Neural cell (in vitro differentiated cells): ENCODE measurements at regions not wholly inside any gene's neighbourhood (a gene's known extent, or its start where the extent isn't known, plus 50 kb on each side); places are given as distances from the start of the nearest gene placed in this dataset.
A peak's percentile ranks its signal among the peaks of the same experiment; 100 is the strongest.

Experiments
- H2AFZ ChIP-seq: fragments of 200-600, 300-800 bp; sonication (generic), shearing (Covaris generic); 2 replicates; pipeline ENCODE4 v1.6.0; 2014; ENCODE audit warnings: low read depth, mild to moderate bottlenecking, antibody characterized with exemption, low read length, moderate library complexity
- H3F3A ChIP-seq: fragments of 200-600 bp; shearing (Covaris generic); 2 replicates; pipeline ENCODE4 v1.6.1; 2016; ENCODE audit warnings: mild to moderate bottlenecking, moderate library complexity, mixed read lengths, antibody characterized with exemption, low read length; ENCODE audit not compliant: insufficient read depth, poor library complexity, severe bottlenecking
- H3K27ac ChIP-seq: fragments of 200-600, 300-800 bp; sonication (generic), shearing (Covaris generic); 2 replicates; pipeline ENCODE4 v1.5.1; 2014; ENCODE audit warnings: mild to moderate bottlenecking, low read length, moderate library complexity
- H3K27me3 ChIP-seq: fragments of 300-800, 200-600 bp; sonication (generic), shearing (Covaris generic); 2 replicates; pipeline ENCODE4 v1.6.0; 2014; ENCODE audit warnings: mild to moderate bottlenecking, low read depth, low read length, moderate library complexity; ENCODE audit not compliant: insufficient read depth
- H3K36me3 ChIP-seq: fragments of 300-800, 200-600 bp; sonication (generic), shearing (Covaris generic); 2 replicates; pipeline ENCODE4 v1.5.1; 2014; ENCODE audit warnings: mild to moderate bottlenecking, antibody characterized with exemption, low read length, moderate library complexity; ENCODE audit not compliant: insufficient read depth
- H3K4me2 ChIP-seq: fragments of 300-800, 200-600 bp; sonication (generic), shearing (Covaris generic); 2 replicates; pipeline ENCODE4 v1.6.0; 2014; ENCODE audit warnings: mild to moderate bottlenecking, low read length
- H3K4me3 ChIP-seq: fragments of 300-800, 200-600 bp; sonication (generic), shearing (Covaris generic); 2 replicates; pipeline ENCODE4 v1.5.1; 2014; ENCODE audit warnings: mild to moderate bottlenecking, low read length, moderate library complexity
- H3K79me2 ChIP-seq: fragments of 200-600 bp; shearing (Covaris generic); replicated peaks from 2 replicates; pipeline ENCODE4 v1.6.0; 2014; ENCODE audit warnings: mild to moderate bottlenecking, low read length, moderate library complexity; ENCODE audit not compliant: insufficient read depth
- H3K9ac ChIP-seq: fragments of 300-800, 200-600 bp; sonication (generic), shearing (Covaris generic); 2 replicates; pipeline ENCODE4 v1.6.1; 2016; ENCODE audit warnings: mild to moderate bottlenecking, low read length, mixed read lengths
- H3K9me2 ChIP-seq: fragments of 200-600 bp; shearing (Covaris generic); 2 replicates; pipeline ENCODE4 v1.6.1; 2016; ENCODE audit warnings: mild to moderate bottlenecking, low read length, mixed read lengths; ENCODE audit not compliant: insufficient read depth
- H3K9me3 ChIP-seq: fragments of 200-600, 300-800 bp; sonication (generic), shearing (Covaris generic); 2 replicates; pipeline ENCODE4 v1.6.1; 2016; ENCODE audit warnings: mild to moderate bottlenecking, mixed run types, low read length, moderate library complexity, mixed read lengths
- H4K20me1 ChIP-seq: fragments of 200-600 bp; shearing (Covaris generic); 2 replicates; pipeline ENCODE4 v1.6.1; 2016; ENCODE audit warnings: mild to moderate bottlenecking, mixed run types; ENCODE audit not compliant: insufficient read depth
- CTCF ChIP-seq: fragments of 450-650 bp; IDR thresholded peaks from 2 replicates; pipeline ENCODE4 v1.5.1; 2014; ENCODE audit warnings: antibody characterized with exemption, mild to moderate bottlenecking, moderate library complexity; ENCODE audit not compliant: poor library complexity, severe bottlenecking
- EP300 ChIP-seq: fragments of 450-650 bp; conservative IDR thresholded peaks from 2 replicates; pipeline ENCODE4 v1.6.1; 2014; ENCODE audit warnings: antibody characterized with exemption, mild to moderate bottlenecking, moderate library complexity; ENCODE audit not compliant: poor library complexity, severe bottlenecking
- EZH2 ChIP-seq: fragments of 200-600, 300-800 bp; shearing (Covaris generic), sonication (generic); IDR thresholded peaks from 2 replicates; pipeline ENCODE4 v1.6.1; 2014; ENCODE audit warnings: antibody characterized with exemption, low read length, borderline replicate concordance, mild to moderate bottlenecking; ENCODE audit not compliant: insufficient read depth, poor library complexity, severe bottlenecking
- MXI1 ChIP-seq: fragments of 450-650 bp; conservative IDR thresholded peaks from 2 replicates; pipeline ENCODE4 v1.6.1; 2014; ENCODE audit warnings: antibody characterized with exemption, mild to moderate bottlenecking; ENCODE audit not compliant: poor library complexity, severe bottlenecking
- POLR2AphosphoS5 ChIP-seq: IDR thresholded peaks from 2 replicates; pipeline ENCODE4 v1.6.1; 2012
- RAD21 ChIP-seq: fragments of 450-650 bp; conservative IDR thresholded peaks from 2 replicates; pipeline ENCODE4 v1.6.1; 2014; ENCODE audit warnings: antibody characterized with exemption, mild to moderate bottlenecking, moderate library complexity
- SMC3 ChIP-seq: fragments of 450-650 bp; conservative IDR thresholded peaks from 2 replicates; pipeline ENCODE4 v1.6.1; 2014; ENCODE audit warnings: antibody characterized with exemption, mild to moderate bottlenecking, moderate library complexity; ENCODE audit not compliant: poor library complexity
- TAF1 ChIP-seq: IDR thresholded peaks from 2 replicates; pipeline ENCODE4 v1.6.1; 2012; ENCODE audit warnings: low read depth
- TF ChIP-seq, protein P1 (sequence below): IDR thresholded peaks from 2 replicates; pipeline ENCODE4 v1.6.1; 2012; ENCODE audit warnings: borderline replicate concordance

GRCh38 chr10:61181832-61182231, 237.8 kb upstream of the RHOBTB1 start:
- Histone ChIP-seq H3K27me3 (no peaks in the 10 kb centered on the region), H3K36me3 (no peaks in the 10 kb centered on the region), H3K27ac (no peak overlapping the region), H2AFZ (no peak overlapping the region), H3K9me2 (no peaks in the 10 kb centered on the region), H3F3A (no peaks in the 10 kb centered on the region), H3K4me3 (no peak overlapping the region), H3K9me3 (no peaks in the 10 kb centered on the region), H3K9ac (no peak overlapping the region), H3K79me2 (no peaks in the 10 kb centered on the region), H4K20me1 (no peaks in the 10 kb centered on the region), H3K4me2 (no peak overlapping the region)
- TF ChIP-seq TAF1 = no peak
- TF ChIP-seq MXI1 = no peak
- TF ChIP-seq POLR2AphosphoS5 = no peak
- TF ChIP-seq RAD21 = no peak
- TF ChIP-seq, protein P1, sequence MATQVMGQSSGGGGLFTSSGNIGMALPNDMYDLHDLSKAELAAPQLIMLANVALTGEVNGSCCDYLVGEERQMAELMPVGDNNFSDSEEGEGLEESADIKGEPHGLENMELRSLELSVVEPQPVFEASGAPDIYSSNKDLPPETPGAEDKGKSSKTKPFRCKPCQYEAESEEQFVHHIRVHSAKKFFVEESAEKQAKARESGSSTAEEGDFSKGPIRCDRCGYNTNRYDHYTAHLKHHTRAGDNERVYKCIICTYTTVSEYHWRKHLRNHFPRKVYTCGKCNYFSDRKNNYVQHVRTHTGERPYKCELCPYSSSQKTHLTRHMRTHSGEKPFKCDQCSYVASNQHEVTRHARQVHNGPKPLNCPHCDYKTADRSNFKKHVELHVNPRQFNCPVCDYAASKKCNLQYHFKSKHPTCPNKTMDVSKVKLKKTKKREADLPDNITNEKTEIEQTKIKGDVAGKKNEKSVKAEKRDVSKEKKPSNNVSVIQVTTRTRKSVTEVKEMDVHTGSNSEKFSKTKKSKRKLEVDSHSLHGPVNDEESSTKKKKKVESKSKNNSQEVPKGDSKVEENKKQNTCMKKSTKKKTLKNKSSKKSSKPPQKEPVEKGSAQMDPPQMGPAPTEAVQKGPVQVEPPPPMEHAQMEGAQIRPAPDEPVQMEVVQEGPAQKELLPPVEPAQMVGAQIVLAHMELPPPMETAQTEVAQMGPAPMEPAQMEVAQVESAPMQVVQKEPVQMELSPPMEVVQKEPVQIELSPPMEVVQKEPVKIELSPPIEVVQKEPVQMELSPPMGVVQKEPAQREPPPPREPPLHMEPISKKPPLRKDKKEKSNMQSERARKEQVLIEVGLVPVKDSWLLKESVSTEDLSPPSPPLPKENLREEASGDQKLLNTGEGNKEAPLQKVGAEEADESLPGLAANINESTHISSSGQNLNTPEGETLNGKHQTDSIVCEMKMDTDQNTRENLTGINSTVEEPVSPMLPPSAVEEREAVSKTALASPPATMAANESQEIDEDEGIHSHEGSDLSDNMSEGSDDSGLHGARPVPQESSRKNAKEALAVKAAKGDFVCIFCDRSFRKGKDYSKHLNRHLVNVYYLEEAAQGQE = no peak
- TF ChIP-seq EZH2 = no peak
- no peak for TF ChIP-seq SMC3
- TF ChIP-seq CTCF = no peak
- no peak for TF ChIP-seq EP300

DNA sequence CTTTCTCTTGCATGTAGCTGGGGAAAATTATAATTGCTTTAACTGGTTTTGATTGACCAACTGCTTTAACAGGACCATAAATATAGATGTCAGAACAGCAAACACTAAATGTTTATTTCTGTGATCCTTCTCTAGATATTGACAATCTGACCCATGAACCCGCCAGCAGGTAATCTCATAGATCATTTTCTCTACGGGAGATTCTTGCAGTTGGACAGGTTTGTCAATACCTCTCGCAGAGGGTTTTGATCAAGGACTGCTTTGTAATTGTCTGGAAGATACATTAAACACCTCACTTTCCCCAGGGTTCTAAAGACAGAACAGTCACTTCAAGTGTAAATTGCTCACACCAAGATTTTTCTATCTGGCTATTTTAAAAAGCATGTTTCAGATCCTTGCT, 235.8 kb upstream of the RHOBTB1 start:
- H3K27ac ChIP-seq = no peak overlapping the region
- H3K4me2 ChIP-seq = no peak overlapping the region
- TF ChIP-seq, protein P1 = no peak
- no peak for TF ChIP-seq MXI1
- no peak for TF ChIP-seq SMC3
- no peak for TF ChIP-seq TAF1
- TF ChIP-seq POLR2AphosphoS5 = peak; percentile 65
- no peak for TF ChIP-seq EZH2
- TF ChIP-seq RAD21 = no peak
- TF ChIP-seq CTCF = no peak
- TF ChIP-seq EP300 = peak; percentile 43
- no peaks in the 10 kb centered on the region for H3K27me3 ChIP-seq
- H3K79me2 ChIP-seq = no peaks in the 10 kb centered on the region
- no peak overlapping the region for H3K4me3 ChIP-seq
- no peaks in the 10 kb centered on the region for H4K20me1 ChIP-seq
- no peaks in the 10 kb centered on the region for H3K9me2 ChIP-seq
- no peaks in the 10 kb centered on the region for H3K36me3 ChIP-seq
- no peaks in the 10 kb centered on the region for H3K9me3 ChIP-seq
- H3K9ac ChIP-seq = no peak overlapping the region
- H3F3A ChIP-seq = no peaks in the 10 kb centered on the region
- H2AFZ ChIP-seq = no peak overlapping the region
